ENCODE measurements at regions not wholly inside any gene's neighbourhood (a gene's known extent, or its start where the extent isn't known, plus 50 kb on each side); places are given as distances from the start of the nearest gene placed in this dataset.

- DNase-seq = no peak
Measured at GRCh38 chr1:116299248-116299647, 73.8 kb upstream of the ATP1A1 start.

GRCh38 chr1:116302281-116302680 is 70.8 kb upstream of the ATP1A1 start:
- no peak for DNase-seq

- DNase-seq = no peak
Measured at GRCh38 chr1:116306102-116306501, 66.9 kb upstream of the ATP1A1 start.

GRCh38 chr1:116306840-116307442 is 66.1 kb upstream of the ATP1A1 start:
- no peak for DNase-seq

- no peak for DNase-seq
Measured at GRCh38 chr1:116308276-116308675, 64.8 kb upstream of the ATP1A1 start.

GRCh38 chr1:116309090-116309870 is 63.8 kb upstream of the ATP1A1 start:
- DNase-seq = no peak

- DNase-seq = peak; percentile 71
Measured at GRCh38 chr1:116310180-116310579, 62.9 kb upstream of the ATP1A1 start.

GRCh38 chr1:116311193-116311592 is 61.9 kb upstream of the ATP1A1 start:
- DNase-seq = no peak

- DNase-seq = no peak
Measured at GRCh38 chr1:116311756-116312680, 61.0 kb upstream of the ATP1A1 start.

- DNase-seq = no peak
Measured at GRCh38 chr1:116312681-116313069, 60.4 kb upstream of the ATP1A1 start.

- no peak for DNase-seq
Measured at GRCh38 chr1:116313776-116314175, 59.3 kb upstream of the ATP1A1 start.

GRCh38 chr1:116314305-116314919 is 58.6 kb upstream of the ATP1A1 start:
- no peak for DNase-seq

GRCh38 chr1:116316373-116316772 is 56.7 kb upstream of the ATP1A1 start:
- DNase-seq = no peak

GRCh38 chr1:116318897-116319296 is 54.1 kb upstream of the ATP1A1 start:
- no peak for DNase-seq

- DNase-seq = no peak
Measured at GRCh38 chr1:116320874-116321273, 52.2 kb upstream of the ATP1A1 start.

GRCh38 chr1:116321766-116322175 is 51.3 kb upstream of the ATP1A1 start:
- DNase-seq = no peak

GRCh38 chr1:116322752-116323405 is 50.2 kb upstream of the ATP1A1 start:
- DNase-seq = no peak
